Fibroblast of mammary gland (primary cell): ENCODE measurements at regions not wholly inside any gene's neighbourhood (a gene's known extent, or its start where the extent isn't known, plus 50 kb on each side); places are given as distances from the start of the nearest gene placed in this dataset.

Experiments
- DNase-seq: peaks from one replicate; pipeline ENCODE4 v3.0.0-alpha.2; 2010; ENCODE audit warnings: low read depth
- H3K4me3 ChIP-seq: 2 replicates; pipeline ENCODE4 v1.5.1; 2011; ENCODE audit warnings: low read depth, mild to moderate bottlenecking, low read length, moderate library complexity; ENCODE audit not compliant: control insufficient read depth
- CTCF ChIP-seq: conservative IDR thresholded peaks from 2 replicates; pipeline ENCODE4 v1.5.1; 2011; ENCODE audit warnings: low read depth, low read length, inconsistent platforms; ENCODE audit not compliant: control insufficient read depth, insufficient read depth

- peak; percentile 82 for DNase-seq
- H3K4me3 ChIP-seq = no peak overlapping the region
- no peak for TF ChIP-seq CTCF
Measured at GRCh38 chr4:145230726-145231125, 50.3 kb upstream of the OTUD4 start.
